Activated CD4-positive, alpha-beta T cell treated with anti-CD3 and anti-CD28 coated beads for 36 hours (primary cell): ENCODE measurements at regions not wholly inside any gene's neighbourhood (a gene's known extent, or its start where the extent isn't known, plus 50 kb on each side); places are given as distances from the start of the nearest gene placed in this dataset.

ENCODE experiments used
- ATAC-seq: fragments of 200-7000 bp; cut with Tn5 transposase; one replicate; pipeline ENCODE4 v1.10.0; 2021; ENCODE audit warnings: mild to moderate bottlenecking, moderate library complexity
- CTCF ChIA-PET: fragments of 350-600 bp; sonication (Branson Sonifier 250); formaldehyde crosslinking; loops from one replicate; lab custom pipeline; 2021; ENCODE audit warnings: antibody characterized with exemption; lab: Charles Lee
- POLR2A ChIA-PET: fragments of 350-600 bp; sonication (Branson Sonifier 250); formaldehyde crosslinking; loops from one replicate; lab custom pipeline; 2021; ENCODE audit warnings: antibody characterized with exemption, inconsistent platforms; lab: Charles Lee
- DNase-seq: peaks from one replicate; pipeline ENCODE4 v3.0.0-alpha.2; 2020
- H3K27ac Mint-ChIP-seq: one replicate; pipeline ENCODE4 v1.8.0; 2021; ENCODE audit warnings: mixed read lengths
- H3K27me3 Mint-ChIP-seq: one replicate; pipeline ENCODE4 v1.8.0; 2021; ENCODE audit warnings: mixed read lengths
- H3K36me3 Mint-ChIP-seq: one replicate; pipeline ENCODE4 v1.8.0; 2021; ENCODE audit warnings: low read depth, mixed read lengths
- H3K4me1 Mint-ChIP-seq: one replicate; pipeline ENCODE4 v1.8.0; 2021; ENCODE audit warnings: mixed read lengths
- H3K4me3 Mint-ChIP-seq: one replicate; pipeline ENCODE4 v1.8.0; 2021; ENCODE audit warnings: mild to moderate bottlenecking, moderate library complexity, mixed read lengths
- H3K9me3 Mint-ChIP-seq: one replicate; pipeline ENCODE4 v1.8.0; 2021; ENCODE audit warnings: low read depth, mixed read lengths
- intact Hi-C, 2 experiments: fragments of 100-400 bp; cut with DNase I in 1 of 2; cut with micrococcal nuclease in 1 of 2; formaldehyde crosslinking; loops; one replicate each; pipeline versions ENCODE4 v1.14.2 to v1.15.1; 2022 to 2024; cut with DNase I, micrococcal nuclease

GRCh38 chr6:14444295-14444972 lies 326.9 kb downstream of the CD83 start:
- peaks cover 34% of the 10 kb centered on the region for H3K4me1 Mint-ChIP-seq
- H3K27ac Mint-ChIP-seq, result peak overlapping the region; percentile 48
- ATAC-seq (no peak), DNase-seq (no peak)
- H3K4me3 Mint-ChIP-seq, result no peak overlapping the region
- intact Hi-C loops, result no loop called here
- peaks cover 4% of the 10 kb centered on the region for H3K36me3 Mint-ChIP-seq
- ChIA-PET POLR2A (no interaction called here), CTCF (interaction anchor here (0.5 to 0.7 kb wide), 2 partner anchors 286 to 535 kb away, joined by 3 read pairs; no protein-coding TSS in a partner anchor)
- no peaks in the 10 kb centered on the region for H3K27me3 Mint-ChIP-seq
- peaks cover 11% of the 10 kb centered on the region for H3K9me3 Mint-ChIP-seq

DNA sequence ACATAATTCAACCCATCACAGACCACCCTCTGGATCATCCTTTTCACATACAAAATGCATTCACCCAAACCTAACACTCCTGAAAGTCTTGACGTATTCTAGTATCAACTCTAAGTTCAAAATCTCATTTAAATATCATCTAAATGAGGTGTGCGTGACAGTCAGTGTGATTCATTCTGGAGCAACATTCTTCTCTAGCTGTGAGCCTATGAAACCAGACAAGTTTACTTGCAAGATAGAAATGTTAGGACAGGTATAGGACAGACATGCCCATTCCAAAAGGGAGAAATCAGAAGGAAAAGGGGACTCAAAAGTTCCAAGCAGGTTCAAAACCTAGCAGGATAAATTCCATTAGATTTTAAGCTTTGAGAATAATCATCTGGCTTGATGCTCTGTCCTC lies 329.7 kb downstream of the CD83 start:
- no peak overlapping the region for H3K4me3 Mint-ChIP-seq
- H3K27ac Mint-ChIP-seq, result peak overlapping the region; percentile 56
- ATAC-seq, result peak; percentile 49
- H3K9me3 Mint-ChIP-seq, result peaks cover 11% of the 10 kb centered on the region
- ChIA-PET CTCF (interaction anchor here (0.6 kb wide), 1 partner anchor 314 kb away, joined by 3 read pairs; no protein-coding TSS in a partner anchor), POLR2A (no interaction called here)
- intact Hi-C loops, result no loop called here
- no peaks in the 10 kb centered on the region for H3K27me3 Mint-ChIP-seq
- peaks cover 6% of the 10 kb centered on the region for H3K36me3 Mint-ChIP-seq
- peaks cover 60% of the 10 kb centered on the region for H3K4me1 Mint-ChIP-seq
- DNase-seq, result no peak

DNA sequence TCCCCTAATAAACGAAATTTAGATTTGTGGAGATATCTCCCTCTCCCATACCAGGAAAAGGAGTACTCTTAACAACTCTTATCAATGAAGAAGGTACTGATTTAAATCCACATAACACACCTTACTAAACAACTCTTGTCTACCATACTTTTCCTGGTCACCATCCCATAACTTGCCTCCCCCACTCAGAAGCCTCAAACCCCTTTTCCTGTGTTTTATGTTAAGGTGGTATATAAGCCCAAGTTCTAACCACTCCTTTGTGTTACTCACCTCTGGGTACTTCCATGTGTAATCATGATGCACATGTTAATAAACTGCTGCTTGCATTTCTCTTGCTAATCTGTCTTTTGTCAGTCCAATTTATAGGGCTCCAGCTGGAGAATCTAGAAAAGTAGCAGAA lies 330.7 kb downstream of the CD83 start:
- peaks cover 69% of the 10 kb centered on the region for H3K4me1 Mint-ChIP-seq
- no peak for ATAC-seq
- ChIA-PET POLR2A (interaction anchor here (0.6 kb wide), 1 partner anchor 1138 kb away, joined by 3 read pairs; no protein-coding TSS in a partner anchor), CTCF (interaction anchor here (0.7 to 1.3 kb wide), 3 partner anchors 9 to 24 kb away, joined by 3 read pairs; no protein-coding TSS in a partner anchor)
- intact Hi-C loops, result no loop called here
- H3K9me3 Mint-ChIP-seq, result peaks cover 11% of the 10 kb centered on the region
- peaks cover 6% of the 10 kb centered on the region for H3K36me3 Mint-ChIP-seq
- DNase-seq, result no peak
- H3K27ac Mint-ChIP-seq, result peak overlapping the region; percentile 20
- H3K27me3 Mint-ChIP-seq, result no peaks in the 10 kb centered on the region
- no peak overlapping the region for H3K4me3 Mint-ChIP-seq

GRCh38 chr6:14450133-14450504 lies 332.5 kb downstream of the CD83 start:
- ATAC-seq (no peak), DNase-seq (no peak)
- peaks cover 11% of the 10 kb centered on the region for H3K9me3 Mint-ChIP-seq
- H3K36me3 Mint-ChIP-seq, result peaks cover 6% of the 10 kb centered on the region
- CTCF ChIA-PET, result interaction anchor here (0.6 to 0.9 kb wide), 3 partner anchors 12 to 72 kb away, joined by 3 read pairs; no protein-coding TSS in a partner anchor
- intact Hi-C loops, result loop anchor here (5.0 to 10.0 kb wide), 8 partner anchors 78 to 795 kb away; partner anchors contain the start of gene JARID2 (in 1 of the 2)
- H3K4me1 Mint-ChIP-seq, result peaks cover 79% of the 10 kb centered on the region
- no peaks in the 10 kb centered on the region for H3K27me3 Mint-ChIP-seq
- POLR2A ChIA-PET, result interaction anchor here (0.6 kb wide), 1 partner anchor 127 kb away, joined by 3 read pairs; no protein-coding TSS in a partner anchor
- H3K27ac Mint-ChIP-seq, result peak overlapping the region; percentile 72
- H3K4me3 Mint-ChIP-seq, result no peak overlapping the region

GRCh38 chr6:14450578-14450977 lies 333.0 kb downstream of the CD83 start:
- DNase-seq (no peak), ATAC-seq (no peak)
- H3K9me3 Mint-ChIP-seq, result peaks cover 11% of the 10 kb centered on the region
- POLR2A ChIA-PET, result no interaction called here
- no peaks in the 10 kb centered on the region for H3K27me3 Mint-ChIP-seq
- intact Hi-C loops, result loop anchor here (5.0 to 10.0 kb wide), 8 partner anchors 78 to 794 kb away; partner anchors contain the start of gene JARID2 (in 1 of the 2)
- H3K4me3 Mint-ChIP-seq, result no peak overlapping the region
- CTCF ChIA-PET, result interaction anchor here (0.6 to 0.9 kb wide), 4 partner anchors 12 to 239 kb away, joined by 3 read pairs; no protein-coding TSS in a partner anchor
- peaks cover 80% of the 10 kb centered on the region for H3K4me1 Mint-ChIP-seq
- H3K36me3 Mint-ChIP-seq, result peaks cover 6% of the 10 kb centered on the region
- H3K27ac Mint-ChIP-seq, result peak overlapping the region; percentile 53

GRCh38 chr6:14451594-14452374 lies 334.2 kb downstream of the CD83 start:
- H3K36me3 Mint-ChIP-seq, result peaks cover 6% of the 10 kb centered on the region
- ChIA-PET CTCF (interaction anchor here (1.2 to 1.5 kb wide), 2 partner anchors 82 to 425 kb away, joined by 3 to 5 read pairs; no protein-coding TSS in a partner anchor), POLR2A (interaction anchor here (0.6 kb wide), 1 partner anchor 227 kb away, joined by 6 read pairs; no protein-coding TSS in a partner anchor)
- H3K4me3 Mint-ChIP-seq, result no peak overlapping the region
- peak overlapping the region; percentile 83 for H3K27ac Mint-ChIP-seq
- H3K9me3 Mint-ChIP-seq, result peaks cover 11% of the 10 kb centered on the region
- DNase-seq (no peak), ATAC-seq (no peak)
- H3K4me1 Mint-ChIP-seq, result peaks cover 91% of the 10 kb centered on the region
- H3K27me3 Mint-ChIP-seq, result no peaks in the 10 kb centered on the region
- intact Hi-C loops, result loop anchor here (1.0 to 10.0 kb wide), 15 partner anchors 27 to 797 kb away; partner anchors contain the start of gene JARID2 (in 1 of the 2)

GRCh38 chr6:14452567-14453527 lies 335.3 kb downstream of the CD83 start:
- peaks cover 8% of the 10 kb centered on the region for H3K9me3 Mint-ChIP-seq
- peaks cover 3% of the 10 kb centered on the region for H3K36me3 Mint-ChIP-seq
- peak overlapping the region; percentile 83 for H3K27ac Mint-ChIP-seq
- peak overlapping the region; percentile 26 for H3K4me3 Mint-ChIP-seq
- H3K4me1 Mint-ChIP-seq, result peaks cover 89% of the 10 kb centered on the region
- POLR2A ChIA-PET, result interaction anchor here (0.5 to 0.6 kb wide), 4 partner anchors 10 to 281 kb away, joined by 3 to 6 read pairs (median 3); no protein-coding TSS in a partner anchor
- H3K27me3 Mint-ChIP-seq, result no peaks in the 10 kb centered on the region
- ATAC-seq, result peak; percentile 70
- CTCF ChIA-PET, result interaction anchor here (1.2 to 1.5 kb wide), 3 partner anchors 11 to 424 kb away, joined by 3 to 5 read pairs (median 4); no protein-coding TSS in a partner anchor
- peak; percentile 85 for DNase-seq
- intact Hi-C loops, result loop anchor here (1.0 to 10.0 kb wide), 15 partner anchors 29 to 796 kb away; partner anchors contain the start of gene JARID2 (in 1 of the 2)

GRCh38 chr6:14453712-14454472 lies 336.3 kb downstream of the CD83 start:
- Mint-ChIP-seq H3K27me3 (no peaks in the 10 kb centered on the region), H3K9me3 (no peaks in the 10 kb centered on the region), H3K4me1 (peaks cover 81% of the 10 kb centered on the region), H3K36me3 (peaks cover 2% of the 10 kb centered on the region), H3K4me3 (peak overlapping the region; percentile 16), H3K27ac (peak overlapping the region; percentile 83)
- ATAC-seq, result peak; percentile 17
- peak; percentile 52 for DNase-seq
- intact Hi-C loops, result loop anchor here (2.0 to 10.0 kb wide), 12 partner anchors 82 to 795 kb away; partner anchors contain the start of gene JARID2 (in 1 of the 2)
- POLR2A ChIA-PET, result no interaction called here
- CTCF ChIA-PET, result interaction anchor here (1.1 to 1.4 kb wide), 2 partner anchors 10 to 77 kb away, joined by 3 to 4 read pairs; no protein-coding TSS in a partner anchor

DNA sequence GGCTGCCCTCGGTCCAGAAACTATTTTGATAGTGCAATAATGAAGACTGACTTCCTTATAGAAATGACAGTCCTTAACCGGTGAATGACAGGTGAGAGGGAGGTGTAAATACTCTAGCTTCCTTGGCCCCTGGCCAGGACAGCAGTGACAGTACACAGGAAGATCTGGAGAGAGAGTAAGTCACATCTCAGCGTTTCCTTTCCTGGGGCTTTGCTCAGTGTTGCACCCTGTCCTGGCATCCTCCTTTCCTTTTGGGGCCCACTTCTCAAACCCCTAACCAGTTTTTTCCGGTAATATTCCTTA lies 336.9 kb downstream of the CD83 start:
- H3K4me3 Mint-ChIP-seq, result no peak overlapping the region

More for the DNA sequence above, 336.9 kb downstream of the CD83 start:
- Mint-ChIP-seq H3K27ac (peak overlapping the region; percentile 83), H3K27me3 (no peaks in the 10 kb centered on the region), H3K36me3 (peaks cover 2% of the 10 kb centered on the region), H3K4me1 (peaks cover 77% of the 10 kb centered on the region), H3K9me3 (no peaks in the 10 kb centered on the region)
- ChIA-PET POLR2A (interaction anchor here (0.7 kb wide), 1 partner anchor 243 kb away, joined by 3 read pairs; no protein-coding TSS in a partner anchor), CTCF (interaction anchor here (1.1 to 1.4 kb wide), 2 partner anchors 10 to 76 kb away, joined by 3 to 4 read pairs; no protein-coding TSS in a partner anchor)
- DNase-seq (peak; percentile 77), ATAC-seq (peak; percentile 31)
- intact Hi-C loops, result loop anchor here (5.0 to 10.0 kb wide), 8 partner anchors 82 to 790 kb away; partner anchors contain the start of gene JARID2 (in 1 of the 2)
